Sciatic nerve (tissue), 2 donors: ENCODE measurements at regions not wholly inside any gene's neighbourhood (a gene's known extent, or its start where the extent isn't known, plus 50 kb on each side); places are given as distances from the start of the nearest gene placed in this dataset.

Experiments used
- ATAC-seq: fragments of 200-7000 bp; cut with Tn5 transposase; one replicate; pipeline ENCODE4 v1.9.1; 2020; ENCODE audit warnings: mild to moderate bottlenecking, moderate library complexity
- DNase-seq: peaks from one replicate; pipeline ENCODE4 v3.0.0-alpha.2; 2020; ENCODE audit warnings: low spot score
- intact Hi-C: fragments of 100-400 bp; cut with DNase I; formaldehyde crosslinking; loops from one replicate; pipeline ENCODE4 v1.14.2; 2022
- donor health status: DM: no; HTN: no; CAD: no.
- donor health status: DM: no; HTN: no; CAD: no.

DNA sequence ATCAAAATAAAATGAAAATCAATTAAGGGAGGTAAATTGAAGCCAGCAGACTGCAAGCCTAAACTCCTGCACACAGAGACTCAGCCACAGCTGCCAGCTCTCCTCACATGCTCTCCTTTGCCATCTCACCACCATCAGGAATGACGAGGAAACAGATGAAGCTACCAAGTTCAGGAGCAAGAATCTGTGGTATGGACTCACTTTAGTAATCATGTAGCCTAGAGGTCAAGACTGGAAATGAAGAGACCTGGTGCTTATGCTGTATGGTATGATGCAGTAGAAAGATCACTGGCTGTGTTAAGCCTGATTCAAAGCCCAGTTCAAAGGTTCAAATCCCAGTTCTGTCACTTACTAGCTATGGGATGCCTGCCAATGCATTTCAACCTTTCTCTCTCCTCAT lies 78.9 kb upstream of the CAMK1G start:
- DNase-seq (no peak), ATAC-seq (no peak)
- intact Hi-C loops, result no loop called here

DNA sequence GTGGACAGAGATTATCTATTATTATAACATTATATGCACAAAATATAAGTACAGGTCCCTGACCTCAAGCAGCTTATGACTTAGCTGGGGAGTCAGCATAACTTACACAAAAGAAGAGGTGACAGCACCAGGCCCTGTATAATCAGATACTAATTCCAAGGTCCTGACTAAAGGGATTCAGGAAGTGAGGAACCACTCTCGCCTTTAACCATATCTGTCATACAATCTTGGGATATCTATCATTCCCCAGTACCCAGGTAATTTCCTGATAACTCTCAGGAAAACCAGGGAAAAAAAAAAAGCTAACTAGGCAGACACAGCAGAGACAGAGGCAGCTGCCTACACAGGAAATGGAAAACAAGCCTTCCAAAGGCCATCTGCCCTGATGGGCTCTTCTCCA lies 78.5 kb upstream of the CAMK1G start:
- intact Hi-C loops, result no loop called here
- ATAC-seq (no peak), DNase-seq (no peak)

DNA sequence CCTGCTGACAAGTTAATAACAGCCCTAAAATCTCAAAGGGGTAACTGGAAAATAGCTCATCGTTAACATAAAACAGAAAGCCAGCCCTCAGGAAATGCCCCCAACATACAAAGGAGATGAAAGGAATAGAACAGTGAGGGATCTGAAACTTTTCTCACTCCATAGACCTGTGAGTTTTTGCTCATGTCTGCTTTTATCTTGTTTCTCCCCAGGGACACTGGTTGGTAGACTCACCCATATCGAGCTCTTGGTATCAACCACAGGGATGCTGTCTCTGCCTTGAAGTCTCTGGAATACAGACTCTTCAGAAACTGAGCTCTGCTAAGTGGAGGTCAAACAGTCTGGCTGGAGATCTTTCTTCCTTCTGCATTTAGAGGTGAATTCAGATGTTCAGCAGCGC lies 77.4 kb upstream of the CAMK1G start:
- no peak for ATAC-seq
- intact Hi-C loops, result no loop called here
- no peak for DNase-seq

DNA sequence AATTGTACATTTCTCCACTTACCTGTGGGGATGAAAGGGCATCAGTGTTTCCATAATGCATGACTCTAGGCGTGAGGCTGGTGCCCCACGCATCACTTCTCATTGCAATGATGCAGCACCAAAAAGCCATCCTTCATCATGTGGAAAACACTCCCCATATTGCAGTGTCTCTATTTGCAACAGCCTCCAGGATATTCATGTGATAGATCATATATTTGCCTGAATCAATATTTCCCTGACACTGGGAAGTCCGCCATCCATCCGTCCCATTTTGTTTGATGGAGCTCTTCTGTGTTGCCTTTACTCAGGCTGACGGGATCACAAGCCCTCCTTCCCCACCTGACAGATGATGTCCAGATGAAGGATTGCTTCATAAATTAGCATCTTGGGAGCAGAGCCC lies 74.5 kb upstream of the CAMK1G start:
- no peak for ATAC-seq
- no peak for DNase-seq
- intact Hi-C loops, result no loop called here

DNA sequence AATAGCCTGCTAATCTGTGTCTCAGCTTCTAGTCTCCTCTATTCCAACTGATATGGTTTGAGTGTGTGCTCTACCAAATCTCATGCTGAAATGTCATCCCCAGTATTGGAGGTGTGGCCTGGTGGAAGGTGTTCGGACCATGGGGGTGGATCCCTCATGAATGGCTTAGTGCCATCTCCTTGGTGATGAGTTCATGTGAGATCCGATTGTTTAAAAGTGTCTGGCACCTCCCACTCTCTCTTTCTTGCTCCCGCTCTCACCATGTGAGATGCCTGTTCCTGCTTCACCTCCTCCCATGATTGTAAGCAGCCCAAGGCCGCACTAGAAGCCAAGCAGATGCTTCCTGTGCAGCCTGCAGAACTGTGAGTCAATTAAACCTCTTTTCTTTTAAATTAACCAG lies 73.5 kb upstream of the CAMK1G start:
- intact Hi-C loops, result loop anchor here (2.0 kb wide), 1 partner anchor 23 kb away; no protein-coding TSS in a partner anchor

DNA sequence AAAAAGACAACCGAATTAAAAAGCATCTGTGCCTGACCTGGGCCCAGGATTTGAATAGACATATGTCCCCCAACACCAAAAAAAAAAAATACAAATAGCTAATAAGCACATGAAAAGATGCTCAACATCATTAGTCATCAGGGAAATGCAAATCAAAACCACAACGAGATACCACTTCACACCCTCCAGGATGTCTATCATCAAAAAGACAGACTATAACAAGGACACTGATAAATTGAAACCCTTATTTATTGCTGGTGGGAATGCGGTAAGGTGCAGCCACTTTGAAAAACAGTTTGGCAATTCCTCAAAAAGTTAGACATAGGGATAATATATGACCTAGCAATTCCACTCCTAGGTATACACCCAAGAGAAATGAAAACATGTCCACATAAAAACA lies 72.3 kb upstream of the CAMK1G start:
- DNase-seq (no peak), ATAC-seq (no peak)
- intact Hi-C loops, result loop anchor here (2.0 kb wide), 1 partner anchor 24 kb away; no protein-coding TSS in a partner anchor

More for the DNA sequence above, 73.5 kb upstream of the CAMK1G start:
- ATAC-seq (no peak), DNase-seq (no peak)

DNA sequence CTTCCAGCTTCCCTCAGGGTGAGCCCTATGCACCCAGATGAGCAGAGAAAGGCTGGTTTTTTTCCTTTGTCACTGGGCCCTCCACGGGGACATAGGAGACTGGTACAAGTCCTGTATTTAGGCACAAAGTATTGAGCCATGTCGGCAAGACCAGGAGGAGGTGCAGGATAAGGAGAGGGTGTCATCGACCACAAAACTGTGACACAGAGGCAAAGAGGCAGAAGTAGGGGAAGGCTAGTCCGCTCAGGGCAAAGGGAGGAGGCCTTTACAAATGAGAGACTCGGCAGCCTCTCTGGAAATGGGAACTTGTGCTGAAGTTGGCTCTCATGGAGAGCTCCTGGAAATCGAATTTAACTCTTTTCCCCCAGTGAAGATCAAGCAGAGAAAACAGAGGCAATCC lies 70.7 kb upstream of the CAMK1G start:
- intact Hi-C loops, result no loop called here
- DNase-seq, result no peak

DNA sequence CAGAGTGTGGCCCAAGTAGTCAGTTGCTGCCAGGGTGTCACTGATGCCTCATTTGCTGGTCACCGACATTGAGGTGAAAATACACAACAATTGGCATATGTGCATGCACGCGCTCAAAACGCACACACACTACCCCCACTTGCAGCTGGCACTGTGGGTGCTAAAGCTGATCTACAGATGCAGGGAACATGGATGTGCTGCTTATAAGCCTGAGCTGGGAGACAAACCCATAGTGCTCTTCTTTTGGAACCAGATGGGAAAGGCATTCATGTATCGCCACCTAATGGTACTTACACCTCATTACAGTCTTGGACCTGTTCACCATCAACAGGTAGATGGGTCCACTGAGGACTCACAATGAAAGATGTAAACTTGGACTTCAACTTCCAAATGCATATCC lies 70.3 kb upstream of the CAMK1G start:
- no peak for DNase-seq
- intact Hi-C loops, result no loop called here
- no peak for ATAC-seq

More for the DNA sequence above, 70.7 kb upstream of the CAMK1G start:
- ATAC-seq, result no peak

DNA sequence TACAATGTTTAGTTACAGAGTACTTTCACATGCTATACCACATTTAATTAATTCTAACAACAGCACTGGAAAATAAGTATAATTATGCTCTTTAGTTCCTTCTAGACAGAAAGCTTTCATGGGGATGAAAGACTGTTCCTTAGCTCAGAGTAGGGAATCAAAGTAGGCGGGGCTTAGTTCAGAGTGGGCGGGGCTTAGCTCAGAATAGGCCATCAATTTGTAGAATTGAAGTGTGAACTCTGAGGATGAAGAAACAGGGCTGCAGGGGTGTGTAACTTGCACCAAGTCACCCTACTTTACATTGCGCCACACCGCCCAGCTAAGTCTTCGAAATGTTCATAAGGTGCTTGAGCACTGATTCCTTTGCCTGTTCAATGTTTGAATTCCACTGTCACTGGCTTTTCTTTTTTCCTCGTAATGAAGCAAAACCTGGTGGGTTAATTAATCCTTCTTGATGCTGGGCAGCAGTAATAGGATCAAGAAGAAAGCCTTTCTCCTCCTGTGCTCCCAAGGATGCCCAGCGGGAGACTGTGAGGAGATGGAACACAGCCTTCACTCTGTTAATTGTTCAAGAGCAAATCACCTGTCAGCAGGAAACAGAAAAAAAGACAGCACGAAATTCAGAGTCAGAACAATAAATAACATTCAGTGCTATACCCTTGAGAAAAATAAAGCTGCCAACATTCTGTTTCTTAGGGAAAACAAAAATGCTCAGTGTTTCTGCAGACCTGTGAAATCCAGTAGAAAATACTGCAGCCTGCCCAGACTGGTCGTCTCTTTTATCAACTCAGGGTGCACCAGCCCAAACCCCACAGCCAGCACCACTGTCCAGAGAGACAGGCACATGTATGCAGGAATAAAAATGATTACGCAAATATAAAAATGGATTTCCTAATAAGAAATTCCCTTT lies 66.5 kb upstream of the CAMK1G start:
- ATAC-seq (no peak), DNase-seq (no peak)
- intact Hi-C loops, result no loop called here

DNA sequence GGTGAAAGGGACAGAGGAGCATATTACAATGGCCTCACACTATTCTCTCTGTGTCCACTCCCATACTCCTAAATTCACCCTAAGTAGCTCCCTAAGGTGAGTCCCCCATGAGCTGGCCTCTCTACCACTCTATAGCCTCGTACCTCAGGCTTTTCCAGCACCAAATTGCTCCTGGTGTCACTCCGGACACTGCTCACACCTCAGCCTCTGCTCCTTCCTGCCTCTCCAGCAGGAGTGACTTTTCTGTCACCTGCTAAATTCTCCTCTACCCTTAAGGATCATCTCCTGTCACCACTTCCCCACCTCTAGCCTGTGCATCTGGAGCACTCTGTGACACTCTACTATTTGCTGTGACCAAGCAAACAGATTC lies 65.8 kb upstream of the CAMK1G start:
- no peak for ATAC-seq
- intact Hi-C loops, result no loop called here
- DNase-seq, result no peak

DNA sequence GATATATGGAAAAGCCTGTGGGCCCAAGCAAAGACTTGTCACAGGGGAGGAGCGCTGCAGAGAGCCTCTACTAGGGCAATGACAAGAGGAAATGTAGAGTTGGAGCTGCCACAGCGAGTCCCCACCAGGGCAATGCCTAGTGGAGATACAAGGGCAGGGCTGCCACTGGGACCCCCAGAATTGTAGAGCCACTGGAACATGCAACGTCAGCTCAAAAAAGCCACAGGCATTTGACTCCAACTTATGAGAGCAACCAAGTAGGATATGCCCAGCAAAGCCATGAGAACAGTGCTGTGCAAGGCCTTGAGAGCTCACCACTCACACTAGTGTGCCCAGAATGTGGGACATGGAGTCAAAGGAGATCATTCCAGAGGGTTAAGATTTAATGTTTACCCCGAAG lies 63.7 kb upstream of the CAMK1G start:
- intact Hi-C loops, result no loop called here
- ATAC-seq (no peak), DNase-seq (no peak)

DNA sequence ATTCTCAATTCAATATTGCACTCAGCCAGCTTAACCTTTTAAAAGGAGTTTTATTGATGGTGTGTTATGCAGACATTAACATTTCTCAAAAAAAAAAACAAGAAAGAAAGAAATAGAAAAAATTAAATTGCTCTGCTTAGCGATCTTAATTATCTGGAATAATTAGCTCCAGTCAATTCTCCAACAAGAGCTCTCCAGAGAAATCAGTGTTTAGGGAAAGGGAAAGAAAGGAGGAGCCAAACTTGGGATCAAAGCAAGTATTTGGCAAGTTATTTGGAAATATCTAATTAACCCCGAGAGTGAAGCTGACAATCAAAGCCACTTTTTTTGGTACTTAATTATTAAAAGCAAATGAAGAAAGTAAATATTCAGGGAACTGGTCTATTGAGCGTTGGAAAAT lies 60.7 kb upstream of the CAMK1G start:
- intact Hi-C loops, result no loop called here
- no peak for DNase-seq
- ATAC-seq, result no peak

DNA sequence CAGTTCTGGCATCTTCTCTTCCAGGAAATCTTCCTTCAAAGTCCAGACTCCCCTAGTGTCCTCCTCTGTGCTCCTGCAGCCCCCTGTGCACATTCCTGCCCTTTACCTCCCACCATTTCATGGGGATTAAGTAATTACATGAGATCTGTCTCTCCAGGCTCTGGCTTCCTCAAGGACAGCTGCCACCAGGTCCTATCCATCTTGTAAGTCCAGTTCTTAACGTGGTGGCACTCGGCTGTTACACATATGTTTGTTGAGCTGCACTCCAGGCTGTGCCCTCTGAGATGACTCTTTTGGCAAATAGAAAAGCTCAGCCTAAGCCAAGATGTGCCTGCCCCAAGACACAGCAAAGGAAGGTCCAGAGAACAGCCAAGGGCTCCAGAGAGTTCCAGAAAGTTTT lies 57.4 kb upstream of the CAMK1G start:
- ATAC-seq (no peak), DNase-seq (no peak)
- intact Hi-C loops, result no loop called here

DNA sequence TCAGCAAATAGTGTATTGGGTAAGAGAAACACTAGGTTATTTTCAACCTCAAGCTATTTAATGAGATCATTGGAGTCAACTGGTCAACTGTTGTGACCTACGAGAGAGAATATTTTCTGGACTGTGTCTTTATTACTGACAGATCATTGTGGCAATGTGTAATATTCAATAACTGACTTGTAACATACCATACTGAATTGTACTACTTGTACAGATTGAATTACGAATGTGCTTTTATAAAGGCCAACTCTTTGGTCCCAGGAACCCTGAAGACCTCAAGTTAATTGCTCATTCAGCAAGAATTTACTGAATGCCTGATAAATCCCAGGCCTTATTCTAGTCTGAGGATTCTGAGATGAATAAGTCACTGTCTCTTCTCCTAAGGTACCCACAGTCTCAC lies 56.1 kb upstream of the CAMK1G start:
- intact Hi-C loops, result no loop called here
- DNase-seq (no peak), ATAC-seq (no peak)

DNA sequence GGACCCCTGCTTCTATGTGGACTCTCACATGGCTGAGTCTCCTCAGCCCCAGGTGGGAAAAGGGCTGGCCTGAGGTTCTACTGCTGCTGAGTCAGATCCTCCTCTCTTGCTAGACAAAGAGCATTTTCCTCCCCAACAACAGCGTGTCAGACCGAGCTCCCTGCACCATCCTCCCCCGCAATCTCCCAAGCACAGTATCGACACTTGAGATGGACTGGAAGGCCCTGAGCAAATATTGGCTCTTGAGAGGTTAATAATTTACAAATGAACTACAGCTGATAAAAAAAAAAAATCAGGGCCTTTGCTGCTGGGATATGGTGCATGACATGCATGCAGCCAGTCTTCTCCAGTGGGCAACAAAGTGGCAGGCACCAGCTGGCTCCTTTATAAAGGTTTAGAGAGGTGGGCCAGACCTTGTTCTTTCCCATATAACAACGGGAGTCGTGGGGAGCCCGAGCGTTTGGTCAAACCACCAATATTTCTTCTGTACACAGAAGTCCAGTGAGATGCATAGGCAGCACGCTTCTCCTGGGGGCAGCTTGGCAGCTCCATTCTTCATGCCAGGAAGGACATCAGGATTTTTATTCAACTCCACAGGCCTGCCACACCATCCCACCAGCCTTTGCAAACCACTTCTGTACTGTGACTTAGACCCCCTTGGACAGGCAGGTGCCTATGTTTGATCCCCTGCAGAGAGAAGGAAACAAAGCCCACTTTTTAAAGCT lies 55.4 kb upstream of the CAMK1G start:
- no peak for ATAC-seq
- intact Hi-C loops, result no loop called here
- no peak for DNase-seq

DNA sequence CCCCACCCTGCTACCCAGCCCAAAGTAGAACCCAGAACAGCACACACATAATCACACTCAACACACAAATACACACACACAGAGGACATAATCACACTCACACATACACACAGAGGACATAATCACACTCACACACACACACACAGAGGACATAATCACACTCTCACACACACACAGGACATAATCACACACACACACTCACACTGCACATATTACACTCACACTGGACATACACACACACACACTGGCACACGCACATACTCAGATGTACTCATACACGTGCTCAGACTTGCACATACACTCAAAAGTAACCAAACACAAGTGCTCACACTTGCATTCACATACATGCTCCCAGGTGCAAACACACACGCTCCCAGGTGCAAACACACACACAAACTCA lies 54.3 kb upstream of the CAMK1G start:
- ATAC-seq (no peak), DNase-seq (no peak)
- intact Hi-C loops, result no loop called here

DNA sequence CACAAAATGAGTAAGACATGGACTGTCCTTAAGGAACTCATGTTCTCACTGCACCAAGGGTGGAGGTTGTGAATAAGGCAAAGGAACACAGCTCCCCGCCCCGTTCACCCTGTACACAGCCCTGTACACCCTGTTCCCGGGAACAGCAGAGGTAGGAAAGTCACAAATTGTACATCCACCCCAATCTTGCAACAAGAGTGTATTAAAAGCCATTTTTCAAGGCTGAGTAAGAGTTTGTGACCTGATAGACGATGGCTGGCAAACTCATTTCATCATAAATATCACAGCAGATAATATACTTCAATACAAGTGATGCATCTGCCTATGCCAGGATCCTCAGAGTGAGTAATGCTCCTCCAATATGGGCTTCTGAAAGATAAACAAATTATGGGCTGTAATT lies 52.5 kb upstream of the CAMK1G start:
- DNase-seq, result no peak
- ATAC-seq, result no peak
- intact Hi-C loops, result no loop called here

DNA sequence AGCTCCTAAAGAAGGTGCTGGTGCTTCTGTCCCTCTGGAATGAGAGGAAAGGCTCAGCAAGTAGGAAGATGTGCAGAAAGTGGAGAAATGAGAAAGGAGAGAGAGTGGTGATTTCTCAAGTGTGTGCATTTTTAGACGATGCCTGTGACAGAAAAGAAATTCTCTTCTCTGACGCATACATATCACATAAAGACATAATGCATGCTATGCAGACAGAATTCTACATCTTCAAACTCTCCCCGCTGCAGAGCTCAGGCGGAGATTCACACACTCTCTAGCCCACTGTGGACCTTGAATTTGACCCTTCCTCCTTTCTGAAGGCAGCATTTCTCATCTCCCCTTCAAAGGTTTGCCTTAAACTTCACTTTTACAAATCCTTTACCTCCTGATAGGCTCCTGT lies 52.0 kb upstream of the CAMK1G start:
- no peak for ATAC-seq
- no peak for DNase-seq
- intact Hi-C loops, result no loop called here
